NB4 (cell line): ENCODE measurements at regions not wholly inside any gene's neighbourhood (a gene's known extent, or its start where the extent isn't known, plus 50 kb on each side); places are given as distances from the start of the nearest gene placed in this dataset.
"Not testable (repeated sequence)": the region's sequence is repeated elsewhere in the genome, so short reads cannot be mapped to it uniquely, and the experiment has no call there.

Experiments used
- POLR2A ChIP-seq: IDR thresholded peaks from 2 replicates; pipeline ENCODE4 v1.6.1; 2011; ENCODE audit warnings: mild to moderate bottlenecking; ENCODE audit not compliant: insufficient read length; ENCODE audit errors: extremely low read depth
- TF ChIP-seq, protein P1 (sequence below): IDR thresholded peaks from one replicate; pipeline ENCODE4 v1.5.1; 2012; ENCODE audit warnings: low read depth, low read length
- TF ChIP-seq, protein P2 (sequence below): IDR thresholded peaks from 2 replicates; pipeline ENCODE4 v1.6.1; 2011; ENCODE audit warnings: low read depth, low read length

DNA sequence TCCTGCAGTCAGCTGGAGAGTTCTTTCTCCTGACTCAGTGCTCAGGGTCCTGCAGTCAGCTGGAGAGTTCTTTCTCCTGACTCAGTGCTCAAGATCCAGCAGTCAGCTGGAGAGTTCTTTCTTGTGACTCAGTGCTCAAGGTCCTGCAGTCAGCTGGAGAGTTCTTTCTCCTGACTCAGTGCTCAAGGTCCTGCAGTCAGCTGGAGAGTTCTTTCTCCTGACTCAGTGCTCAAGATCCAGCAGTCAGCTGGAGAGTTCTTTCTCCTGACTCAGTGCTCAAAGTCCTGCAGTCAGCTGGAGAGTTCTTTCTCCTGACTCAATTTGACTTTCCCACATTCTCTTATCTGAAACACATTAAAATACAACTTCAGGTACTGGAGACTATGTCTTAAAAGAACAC lies 1265.9 kb downstream of the CDH8 start:
- TF ChIP-seq, protein P1, sequence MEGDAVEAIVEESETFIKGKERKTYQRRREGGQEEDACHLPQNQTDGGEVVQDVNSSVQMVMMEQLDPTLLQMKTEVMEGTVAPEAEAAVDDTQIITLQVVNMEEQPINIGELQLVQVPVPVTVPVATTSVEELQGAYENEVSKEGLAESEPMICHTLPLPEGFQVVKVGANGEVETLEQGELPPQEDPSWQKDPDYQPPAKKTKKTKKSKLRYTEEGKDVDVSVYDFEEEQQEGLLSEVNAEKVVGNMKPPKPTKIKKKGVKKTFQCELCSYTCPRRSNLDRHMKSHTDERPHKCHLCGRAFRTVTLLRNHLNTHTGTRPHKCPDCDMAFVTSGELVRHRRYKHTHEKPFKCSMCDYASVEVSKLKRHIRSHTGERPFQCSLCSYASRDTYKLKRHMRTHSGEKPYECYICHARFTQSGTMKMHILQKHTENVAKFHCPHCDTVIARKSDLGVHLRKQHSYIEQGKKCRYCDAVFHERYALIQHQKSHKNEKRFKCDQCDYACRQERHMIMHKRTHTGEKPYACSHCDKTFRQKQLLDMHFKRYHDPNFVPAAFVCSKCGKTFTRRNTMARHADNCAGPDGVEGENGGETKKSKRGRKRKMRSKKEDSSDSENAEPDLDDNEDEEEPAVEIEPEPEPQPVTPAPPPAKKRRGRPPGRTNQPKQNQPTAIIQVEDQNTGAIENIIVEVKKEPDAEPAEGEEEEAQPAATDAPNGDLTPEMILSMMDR = not testable (repeated sequence)
- TF ChIP-seq POLR2A = not testable (repeated sequence)
- TF ChIP-seq, protein P2, sequence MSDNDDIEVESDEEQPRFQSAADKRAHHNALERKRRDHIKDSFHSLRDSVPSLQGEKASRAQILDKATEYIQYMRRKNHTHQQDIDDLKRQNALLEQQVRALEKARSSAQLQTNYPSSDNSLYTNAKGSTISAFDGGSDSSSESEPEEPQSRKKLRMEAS = not testable (repeated sequence)
